ENCODE measurements at regions not wholly inside any gene's neighbourhood (a gene's known extent, or its start where the extent isn't known, plus 50 kb on each side); places are given as distances from the start of the nearest gene placed in this dataset.

DNA sequence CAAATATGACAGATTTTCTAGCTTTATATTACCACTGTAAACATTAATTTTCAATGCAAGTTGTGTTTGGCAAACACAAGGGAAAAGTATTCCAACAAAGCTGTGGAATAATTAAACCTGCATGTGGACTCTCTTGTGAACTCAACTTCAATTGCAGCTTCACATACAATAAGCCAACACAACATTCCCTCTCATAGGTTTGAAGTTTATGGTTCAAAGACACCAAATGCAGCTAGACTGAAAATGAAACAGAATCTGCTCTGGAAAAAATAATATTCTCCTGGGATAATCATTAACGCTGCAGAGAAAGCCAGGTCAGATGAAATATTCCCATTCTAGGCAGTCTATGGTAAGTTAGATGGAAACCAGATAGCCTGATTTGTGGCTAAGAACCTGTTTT, 105.8 kb upstream of the VIPR2 start:
- no peak for TF ChIP-seq POLR2A (IDR thresholded peaks at IDR 0.05)
- TF ChIP-seq, protein P1, sequence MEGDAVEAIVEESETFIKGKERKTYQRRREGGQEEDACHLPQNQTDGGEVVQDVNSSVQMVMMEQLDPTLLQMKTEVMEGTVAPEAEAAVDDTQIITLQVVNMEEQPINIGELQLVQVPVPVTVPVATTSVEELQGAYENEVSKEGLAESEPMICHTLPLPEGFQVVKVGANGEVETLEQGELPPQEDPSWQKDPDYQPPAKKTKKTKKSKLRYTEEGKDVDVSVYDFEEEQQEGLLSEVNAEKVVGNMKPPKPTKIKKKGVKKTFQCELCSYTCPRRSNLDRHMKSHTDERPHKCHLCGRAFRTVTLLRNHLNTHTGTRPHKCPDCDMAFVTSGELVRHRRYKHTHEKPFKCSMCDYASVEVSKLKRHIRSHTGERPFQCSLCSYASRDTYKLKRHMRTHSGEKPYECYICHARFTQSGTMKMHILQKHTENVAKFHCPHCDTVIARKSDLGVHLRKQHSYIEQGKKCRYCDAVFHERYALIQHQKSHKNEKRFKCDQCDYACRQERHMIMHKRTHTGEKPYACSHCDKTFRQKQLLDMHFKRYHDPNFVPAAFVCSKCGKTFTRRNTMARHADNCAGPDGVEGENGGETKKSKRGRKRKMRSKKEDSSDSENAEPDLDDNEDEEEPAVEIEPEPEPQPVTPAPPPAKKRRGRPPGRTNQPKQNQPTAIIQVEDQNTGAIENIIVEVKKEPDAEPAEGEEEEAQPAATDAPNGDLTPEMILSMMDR (IDR thresholded peaks at IDR 0.05): no peak
